Kidney (tissue), 13 donors: ENCODE measurements at regions not wholly inside any gene's neighbourhood (a gene's known extent, or its start where the extent isn't known, plus 50 kb on each side); places are given as distances from the start of the nearest gene placed in this dataset.

Experiments
- DNase-seq, 5 donors: peaks; one replicate each; pipeline ENCODE4 v3.0.0-alpha.2; 2013 to 2020
- FAIRE-seq: peaks from 2 replicates; lab custom pipeline; 2012; peaks lifted over from hg19 to GRCh38; lab: Jason Lieb, UNC
- H3K27ac ChIP-seq, 2 donors: one replicate each; pipeline ENCODE4 v1.7.0; 2013; ENCODE audit warnings: low read depth in 2 of 2, low read length in 2 of 2, inconsistent platforms in 1 of 2
- H3K27me3 ChIP-seq: one replicate; pipeline ENCODE4 v1.7.1; 2013; ENCODE audit warnings: low read length, inconsistent platforms; ENCODE audit not compliant: control insufficient read depth, insufficient read depth
- H3K36me3 ChIP-seq, 3 donors: one replicate each; pipeline versions ENCODE4 v1.7.0 to v1.7.1; 2013; ENCODE audit warnings: low read length in 3 of 3, control low read depth in 1 of 3, inconsistent platforms in 1 of 3; ENCODE audit not compliant: insufficient read depth in 3 of 3, control insufficient read depth in 2 of 3
- H3K4me1 ChIP-seq, 3 donors: one replicate each; pipeline versions ENCODE4 v1.7.0 to v1.7.1; 2013; ENCODE audit warnings: low read length in 3 of 3, inconsistent platforms in 1 of 3, low read depth in 1 of 3; ENCODE audit not compliant: control insufficient read depth in 2 of 3, insufficient read depth in 2 of 3
- H3K4me3 ChIP-seq, 3 donors: one replicate each; pipeline versions ENCODE4 v1.7.0 to v1.8.1; 2013; ENCODE audit warnings: low read length in 3 of 3, control low read depth in 1 of 3, inconsistent platforms in 1 of 3
- H3K9ac ChIP-seq, 3 donors: one replicate each; pipeline versions ENCODE4 v1.7.0 to v1.7.1; 2013; ENCODE audit warnings: low read length in 3 of 3, control low read depth in 1 of 3, inconsistent platforms in 1 of 3
- H3K9me3 ChIP-seq, 3 donors: one replicate each; pipeline versions ENCODE4 v1.7.0 to v1.7.1; 2013; ENCODE audit warnings: low read length in 3 of 3, control low read depth in 1 of 3, inconsistent platforms in 1 of 3; ENCODE audit not compliant: control insufficient read depth in 2 of 3, insufficient read depth in 1 of 3
- intact Hi-C: fragments of 100-400 bp; cut with DNase I; formaldehyde crosslinking; loops from one replicate; pipeline ENCODE4 v1.11.1; 2022
- TF ChIP-seq, protein P1 (sequence below): IDR thresholded peaks from 3 replicates; pipeline ENCODE4 v1.5.1; 2012; ENCODE audit warnings: mild to moderate bottlenecking, moderate library complexity, borderline replicate concordance; ENCODE audit not compliant: insufficient read depth; ENCODE audit errors: extremely low read depth
- donor health status: control.
- donor health status: control.
- donor health status: control.
- donor health status: control.
- donor health status: control.
- donor health status: DM: yes; HTN: yes; CAD: no.
- donor health status: Normal renal cell carcinoma (clear cell type).

DNA sequence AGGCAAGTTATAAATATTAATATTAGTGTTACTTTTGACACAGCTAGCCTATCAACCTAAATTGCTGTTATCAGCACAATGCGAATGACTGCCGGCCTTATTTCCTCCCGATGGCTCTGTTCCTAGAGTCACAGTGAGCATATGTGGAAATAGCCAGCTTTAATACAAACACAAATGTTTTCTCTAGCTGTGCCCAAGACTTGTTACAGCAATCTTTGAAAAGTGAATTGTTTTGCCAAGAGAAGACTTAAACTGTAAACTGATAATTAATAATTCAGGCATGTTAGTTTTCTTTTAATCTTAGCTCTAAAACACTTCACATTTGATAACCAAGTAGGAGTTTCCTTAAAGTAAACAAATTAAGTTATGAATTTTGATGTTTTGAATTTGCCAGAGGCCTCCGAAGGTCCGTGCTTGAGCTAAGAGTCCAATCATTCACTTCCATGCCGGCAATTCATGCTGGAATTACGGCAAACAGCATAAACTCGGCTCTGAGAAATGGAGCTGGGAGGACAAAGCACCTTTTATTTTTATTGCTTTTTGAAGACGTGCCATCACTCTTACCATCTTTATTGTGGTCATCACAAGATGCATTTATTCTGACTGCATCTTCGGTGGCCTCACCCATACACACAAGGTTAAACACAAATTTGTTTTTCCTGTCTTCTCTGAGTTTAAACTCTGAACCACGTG, 184.5 kb upstream of the CWC22 start:
- no peaks in the 10 kb centered on the region for H3K27me3 ChIP-seq
- no peaks in the 10 kb centered on the region for H3K9me3 ChIP-seq
- no peak overlapping the region for H3K9ac ChIP-seq
- DNase-seq: peak in 1 of 5 donors; percentile 11
- no peaks in the 10 kb centered on the region for H3K36me3 ChIP-seq
- no peak overlapping the region for H3K4me3 ChIP-seq
- H3K4me1 ChIP-seq: no peaks in the 10 kb centered on the region
- FAIRE-seq: no peak
- H3K27ac ChIP-seq: no peak overlapping the region
- intact Hi-C loops: no loop called here
- TF ChIP-seq, protein P1, sequence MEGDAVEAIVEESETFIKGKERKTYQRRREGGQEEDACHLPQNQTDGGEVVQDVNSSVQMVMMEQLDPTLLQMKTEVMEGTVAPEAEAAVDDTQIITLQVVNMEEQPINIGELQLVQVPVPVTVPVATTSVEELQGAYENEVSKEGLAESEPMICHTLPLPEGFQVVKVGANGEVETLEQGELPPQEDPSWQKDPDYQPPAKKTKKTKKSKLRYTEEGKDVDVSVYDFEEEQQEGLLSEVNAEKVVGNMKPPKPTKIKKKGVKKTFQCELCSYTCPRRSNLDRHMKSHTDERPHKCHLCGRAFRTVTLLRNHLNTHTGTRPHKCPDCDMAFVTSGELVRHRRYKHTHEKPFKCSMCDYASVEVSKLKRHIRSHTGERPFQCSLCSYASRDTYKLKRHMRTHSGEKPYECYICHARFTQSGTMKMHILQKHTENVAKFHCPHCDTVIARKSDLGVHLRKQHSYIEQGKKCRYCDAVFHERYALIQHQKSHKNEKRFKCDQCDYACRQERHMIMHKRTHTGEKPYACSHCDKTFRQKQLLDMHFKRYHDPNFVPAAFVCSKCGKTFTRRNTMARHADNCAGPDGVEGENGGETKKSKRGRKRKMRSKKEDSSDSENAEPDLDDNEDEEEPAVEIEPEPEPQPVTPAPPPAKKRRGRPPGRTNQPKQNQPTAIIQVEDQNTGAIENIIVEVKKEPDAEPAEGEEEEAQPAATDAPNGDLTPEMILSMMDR: no peak

DNA sequence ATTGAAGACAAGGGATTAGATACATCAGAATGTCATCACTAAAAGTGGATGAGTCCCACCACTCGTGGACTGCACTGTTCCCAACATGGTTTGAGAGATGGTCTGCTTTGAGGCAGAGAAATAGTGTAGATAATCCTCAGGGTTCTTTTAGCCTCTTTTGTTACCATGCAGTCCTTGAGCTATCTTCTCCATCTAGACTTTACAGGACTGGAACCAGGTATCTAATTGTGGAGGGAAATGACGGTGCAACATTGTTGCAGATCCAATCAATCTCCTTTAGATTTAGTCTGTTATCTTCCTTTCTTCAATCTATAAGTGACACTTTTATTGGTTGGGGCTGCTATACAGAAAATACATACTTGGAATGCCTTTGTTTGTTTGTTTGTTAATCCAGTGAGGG, 183.8 kb upstream of the CWC22 start:
- Histone ChIP-seq H3K9ac (no peak overlapping the region), H3K9me3 (no peaks in the 10 kb centered on the region), H3K27me3 (no peaks in the 10 kb centered on the region), H3K36me3 (no peaks in the 10 kb centered on the region), H3K4me1 (no peaks in the 10 kb centered on the region), H3K27ac (no peak overlapping the region), H3K4me3 (no peak overlapping the region)
- intact Hi-C loops: no loop called here
- TF ChIP-seq, protein P1: no peak
- DNase-seq (no peak), FAIRE-seq (no peak)

DNA sequence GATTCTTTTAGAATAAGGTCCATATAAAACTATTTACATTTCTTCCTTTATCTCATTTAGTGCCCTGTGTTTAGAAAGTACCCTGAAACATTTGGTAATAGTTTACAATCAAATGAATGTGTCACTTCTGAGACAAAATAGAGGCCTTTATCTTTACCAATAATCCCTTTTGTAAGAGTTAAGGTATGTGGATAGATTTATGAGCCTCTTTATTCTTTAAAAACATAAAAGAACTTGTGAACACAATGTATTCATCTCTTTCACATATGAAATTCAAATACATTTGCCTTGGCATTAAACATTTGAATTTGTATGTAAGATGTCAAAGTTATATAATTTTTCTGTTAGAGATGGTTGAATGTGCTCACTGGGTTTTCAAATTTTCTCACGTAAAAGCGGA, 180.5 kb upstream of the CWC22 start:
- intact Hi-C loops: no loop called here
- TF ChIP-seq, protein P1: no peak
- DNase-seq: no peak
- no peaks in the 10 kb centered on the region for H3K27me3 ChIP-seq
- no peaks in the 10 kb centered on the region for H3K9me3 ChIP-seq
- H3K4me3 ChIP-seq: no peak overlapping the region
- H3K27ac ChIP-seq: no peak overlapping the region
- no peaks in the 10 kb centered on the region for H3K4me1 ChIP-seq
- H3K36me3 ChIP-seq: no peaks in the 10 kb centered on the region
- FAIRE-seq: no peak
- H3K9ac ChIP-seq: no peak overlapping the region

DNA sequence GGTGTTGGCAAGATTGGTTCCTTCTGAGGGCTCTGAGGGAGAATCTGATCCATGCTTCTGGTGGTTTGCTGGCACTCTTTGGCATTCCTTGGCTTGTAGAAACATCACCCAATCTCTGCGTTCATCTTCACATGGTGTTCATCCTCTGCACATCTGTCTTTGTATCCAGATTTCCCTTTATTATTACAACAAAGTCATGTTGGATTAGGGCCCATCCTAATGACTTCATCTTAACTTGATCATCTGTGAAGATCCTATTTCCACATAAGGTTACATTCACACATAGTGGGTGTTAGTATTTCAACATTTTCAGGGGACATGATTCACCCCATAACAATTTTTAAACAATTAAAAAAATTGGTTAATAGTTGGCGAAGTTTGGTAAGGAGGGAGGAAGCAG, 177.4 kb upstream of the CWC22 start:
- no peak for FAIRE-seq
- intact Hi-C loops: no loop called here
- H3K9ac ChIP-seq: no peak overlapping the region
- no peaks in the 10 kb centered on the region for H3K27me3 ChIP-seq
- H3K9me3 ChIP-seq: no peaks in the 10 kb centered on the region
- H3K4me1 ChIP-seq: no peaks in the 10 kb centered on the region
- H3K27ac ChIP-seq: no peak overlapping the region
- TF ChIP-seq, protein P1: no peak
- no peak for DNase-seq
- H3K4me3 ChIP-seq: no peak overlapping the region
- H3K36me3 ChIP-seq: no peaks in the 10 kb centered on the region
